HG03135 (cell line): ENCODE measurements at regions not wholly inside any gene's neighbourhood (a gene's known extent, or its start where the extent isn't known, plus 50 kb on each side); places are given as distances from the start of the nearest gene placed in this dataset.
"Not testable (repeated sequence)": the region's sequence is repeated elsewhere in the genome, so short reads cannot be mapped to it uniquely, and the experiment has no call there.

ENCODE experiments used
- ATAC-seq: cut with Tn5 transposase; IDR thresholded peaks from one replicate; pipeline ENCODE4 v1.9.1; 2021; ENCODE audit warnings: mild to moderate bottlenecking, moderate library complexity; ENCODE audit not compliant: unreplicated experiment

GRCh38 chr4:77437079-77437478 is 168.5 kb upstream of the CXCL13 start:
- ATAC-seq, result no peak

GRCh38 chr4:77438549-77438948 is 167.1 kb upstream of the CXCL13 start:
- no peak for ATAC-seq

GRCh38 chr4:77443941-77444340 is 161.7 kb upstream of the CXCL13 start:
- no peak for ATAC-seq

GRCh38 chr4:77445823-77446222 is 159.8 kb upstream of the CXCL13 start:
- ATAC-seq, result no peak

GRCh38 chr4:77446601-77447000 is 159.0 kb upstream of the CXCL13 start:
- ATAC-seq, result no peak

GRCh38 chr4:77449171-77449570 is 156.4 kb upstream of the CXCL13 start:
- ATAC-seq, result no peak

- no peak for ATAC-seq
Measured at GRCh38 chr4:77450006-77450405, 155.6 kb upstream of the CXCL13 start.

- no peak for ATAC-seq
Measured at GRCh38 chr4:77451530-77451929, 154.1 kb upstream of the CXCL13 start.

GRCh38 chr4:77452117-77452516 is 153.5 kb upstream of the CXCL13 start:
- ATAC-seq, result not testable (repeated sequence)

GRCh38 chr4:77453911-77454310 is 151.7 kb upstream of the CXCL13 start:
- ATAC-seq, result no peak

- ATAC-seq, result no peak
Measured at GRCh38 chr4:77454858-77455257, 150.8 kb upstream of the CXCL13 start.

- not testable (repeated sequence) for ATAC-seq
Measured at GRCh38 chr4:77464100-77464499, 141.5 kb upstream of the CXCL13 start.

- no peak for ATAC-seq
Measured at GRCh38 chr4:77465271-77465670, 140.3 kb upstream of the CXCL13 start.

- no peak for ATAC-seq
Measured at GRCh38 chr4:77466430-77466829, 139.2 kb upstream of the CXCL13 start.

- no peak for ATAC-seq
Measured at GRCh38 chr4:77471821-77472495, 133.7 kb upstream of the CXCL13 start.

GRCh38 chr4:77473509-77473908 is 132.1 kb upstream of the CXCL13 start:
- ATAC-seq, result no peak

- no peak for ATAC-seq
Measured at GRCh38 chr4:77481856-77482255, 123.8 kb upstream of the CXCL13 start.

GRCh38 chr4:77488882-77489281 is 116.7 kb upstream of the CXCL13 start:
- ATAC-seq, result no peak

- ATAC-seq, result no peak
Measured at GRCh38 chr4:77493120-77493752, 112.4 kb upstream of the CXCL13 start.

- no peak for ATAC-seq
Measured at GRCh38 chr4:77493829-77494551, 111.6 kb upstream of the CXCL13 start.

GRCh38 chr4:77496457-77496856 is 109.2 kb upstream of the CXCL13 start:
- ATAC-seq, result no peak

- no peak for ATAC-seq
Measured at GRCh38 chr4:77500801-77501200, 104.8 kb upstream of the CXCL13 start.
